ENCODE measurements at regions not wholly inside any gene's neighbourhood (a gene's known extent, or its start where the extent isn't known, plus 50 kb on each side); places are given as distances from the start of the nearest gene placed in this dataset.

DNA sequence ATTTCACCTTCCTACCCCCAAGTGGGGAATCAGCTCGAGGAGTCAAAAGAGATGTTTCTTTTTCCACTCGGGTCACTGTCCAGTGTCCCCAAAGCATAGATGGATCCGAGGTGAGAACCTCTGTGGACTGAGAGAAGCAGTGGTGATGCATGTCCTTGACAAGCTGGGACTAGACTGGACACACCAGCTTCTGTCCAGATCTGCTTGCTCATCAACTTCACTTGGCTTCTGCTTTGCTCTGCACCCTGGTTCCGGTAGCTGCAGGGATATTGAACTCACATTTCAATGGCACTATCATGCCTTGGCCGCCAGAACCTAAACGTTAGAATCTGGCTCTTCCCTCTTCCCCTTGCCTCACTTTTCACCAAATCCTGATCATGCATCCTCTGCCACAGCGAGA is 50.3 kb upstream of the CXCL12 start:
- no peak overlapping the region for H3K27ac ChIP-seq (ENCODE audit: low read length)
- no peaks in the 10 kb centered on the region for H3K4me1 ChIP-seq (ENCODE audit: control insufficient read depth, insufficient read depth, low read length)
- no peaks in the 10 kb centered on the region for H3K9me3 ChIP-seq (ENCODE audit: control insufficient read depth, insufficient read depth, low read length)
- H3K9me3 Mint-ChIP-seq: peaks cover 0 to 10% of the 10 kb centered on the region in 2 donors
- intact Hi-C loops (cut with micrococcal nuclease): no loop called here
- no peak overlapping the region for H3K4me3 Mint-ChIP-seq
- H3K27me3 ChIP-seq (ENCODE audit: control insufficient read depth, insufficient read depth, low read length): no peaks in the 10 kb centered on the region
- TF ChIP-seq, protein P1, sequence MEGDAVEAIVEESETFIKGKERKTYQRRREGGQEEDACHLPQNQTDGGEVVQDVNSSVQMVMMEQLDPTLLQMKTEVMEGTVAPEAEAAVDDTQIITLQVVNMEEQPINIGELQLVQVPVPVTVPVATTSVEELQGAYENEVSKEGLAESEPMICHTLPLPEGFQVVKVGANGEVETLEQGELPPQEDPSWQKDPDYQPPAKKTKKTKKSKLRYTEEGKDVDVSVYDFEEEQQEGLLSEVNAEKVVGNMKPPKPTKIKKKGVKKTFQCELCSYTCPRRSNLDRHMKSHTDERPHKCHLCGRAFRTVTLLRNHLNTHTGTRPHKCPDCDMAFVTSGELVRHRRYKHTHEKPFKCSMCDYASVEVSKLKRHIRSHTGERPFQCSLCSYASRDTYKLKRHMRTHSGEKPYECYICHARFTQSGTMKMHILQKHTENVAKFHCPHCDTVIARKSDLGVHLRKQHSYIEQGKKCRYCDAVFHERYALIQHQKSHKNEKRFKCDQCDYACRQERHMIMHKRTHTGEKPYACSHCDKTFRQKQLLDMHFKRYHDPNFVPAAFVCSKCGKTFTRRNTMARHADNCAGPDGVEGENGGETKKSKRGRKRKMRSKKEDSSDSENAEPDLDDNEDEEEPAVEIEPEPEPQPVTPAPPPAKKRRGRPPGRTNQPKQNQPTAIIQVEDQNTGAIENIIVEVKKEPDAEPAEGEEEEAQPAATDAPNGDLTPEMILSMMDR (IDR thresholded peaks at IDR 0.05): no peak
- H3K27me3 Mint-ChIP-seq (ENCODE audit: low read depth in 2 of 2): peaks cover 4 to 12% of the 10 kb centered on the region in 2 donors
- DNase-seq (no peak), ATAC-seq (no peak)
- no peak overlapping the region for H3K27ac Mint-ChIP-seq
- H3K4me1 Mint-ChIP-seq: no peaks in the 10 kb centered on the region
- peaks cover 10% of the 10 kb centered on the region for H3K36me3 Mint-ChIP-seq
- WGBS (ENCODE audit: insufficient coverage): 86% methylated on average over 7 of the region's 7 CpGs
- no peaks in the 10 kb centered on the region for H3K36me3 ChIP-seq (ENCODE audit: control insufficient read depth, insufficient read depth, low read length)
- no peak overlapping the region for H3K4me3 ChIP-seq (ENCODE audit: low read length)

DNA sequence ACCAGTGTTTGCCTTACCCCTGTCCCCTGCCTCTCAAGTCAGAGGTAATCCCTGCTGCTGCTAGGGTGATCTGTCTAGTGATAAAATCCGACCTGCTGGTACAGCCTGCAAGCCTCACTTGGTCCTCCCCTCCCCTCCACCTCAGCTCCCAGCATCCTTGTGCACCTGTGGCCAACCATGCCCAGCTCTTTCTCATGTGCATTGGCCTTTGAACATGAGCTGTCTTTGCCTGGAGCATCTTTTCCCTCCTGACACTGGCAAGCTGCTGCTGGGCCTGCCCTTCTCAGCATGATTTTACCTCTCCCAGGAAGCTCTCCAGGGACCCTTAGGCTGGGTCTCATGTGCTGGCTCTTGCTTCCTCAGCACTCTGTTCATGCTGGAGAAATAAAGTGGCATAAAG is 51.3 kb upstream of the CXCL12 start:
- ATAC-seq (no peak), DNase-seq (no peak)
- H3K4me3 Mint-ChIP-seq: no peak overlapping the region
- intact Hi-C loops (cut with micrococcal nuclease): no loop called here
- Histone ChIP-seq H3K9me3 (ENCODE audit: control insufficient read depth, insufficient read depth, low read length) (no peaks in the 10 kb centered on the region), H3K36me3 (ENCODE audit: control insufficient read depth, insufficient read depth, low read length) (no peaks in the 10 kb centered on the region), H3K4me3 (ENCODE audit: low read length) (no peak overlapping the region), H3K4me1 (ENCODE audit: control insufficient read depth, insufficient read depth, low read length) (no peaks in the 10 kb centered on the region), H3K27me3 (ENCODE audit: control insufficient read depth, insufficient read depth, low read length) (no peaks in the 10 kb centered on the region), H3K27ac (ENCODE audit: low read length) (no peak overlapping the region)
- H3K4me1 Mint-ChIP-seq: no peaks in the 10 kb centered on the region
- peaks cover 4 to 12% of the 10 kb centered on the region in 2 donors for H3K27me3 Mint-ChIP-seq (ENCODE audit: low read depth in 2 of 2)
- H3K9me3 Mint-ChIP-seq: peaks cover 0 to 6% of the 10 kb centered on the region in 2 donors
- peaks cover 10% of the 10 kb centered on the region for H3K36me3 Mint-ChIP-seq
- TF ChIP-seq, protein P1 (IDR thresholded peaks at IDR 0.05): no peak
- no peak overlapping the region for H3K27ac Mint-ChIP-seq
- 53% methylated on average over 1 of the region's 1 CpG for WGBS (ENCODE audit: insufficient coverage)

DNA sequence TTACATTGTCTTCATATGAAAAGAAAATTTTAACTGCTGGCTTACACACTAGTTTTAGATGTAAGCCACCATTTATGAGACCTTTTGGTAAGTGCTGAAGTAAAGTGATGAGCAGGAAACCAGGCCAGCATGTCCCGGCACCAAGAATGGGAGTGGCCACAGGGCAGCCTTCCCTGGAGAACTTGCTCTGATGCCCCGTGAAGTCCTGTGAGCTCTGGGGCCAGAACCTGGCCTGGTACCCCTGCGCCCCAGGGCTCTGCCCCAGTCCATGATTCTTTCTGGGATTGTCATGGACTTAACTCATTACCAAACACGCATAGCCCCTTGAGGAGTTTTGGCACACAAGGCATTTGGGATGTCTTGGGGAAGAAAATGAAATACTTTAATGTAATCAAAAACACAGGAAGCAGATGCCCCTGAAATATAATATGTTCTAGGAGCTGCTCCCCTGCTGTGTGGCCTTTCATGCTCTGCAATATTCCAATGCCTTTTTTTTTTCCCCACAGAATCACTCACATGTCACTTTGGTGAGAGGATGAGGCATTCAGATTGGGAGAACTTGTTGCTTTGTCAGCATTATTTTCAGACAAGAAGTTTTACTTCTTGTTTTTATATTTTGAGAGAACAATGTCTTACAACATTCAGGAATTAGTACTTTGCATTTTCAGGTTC is 53.1 kb upstream of the CXCL12 start:
- no peaks in the 10 kb centered on the region for H3K4me1 ChIP-seq (ENCODE audit: control insufficient read depth, insufficient read depth, low read length)
- no peak for DNase-seq
- intact Hi-C loops (cut with micrococcal nuclease): no loop called here
- no peak overlapping the region for H3K27ac Mint-ChIP-seq
- peaks cover 0 to 7% of the 10 kb centered on the region in 2 donors for H3K9me3 Mint-ChIP-seq
- H3K9me3 ChIP-seq (ENCODE audit: control insufficient read depth, insufficient read depth, low read length): no peaks in the 10 kb centered on the region
- no peaks in the 10 kb centered on the region for H3K36me3 ChIP-seq (ENCODE audit: control insufficient read depth, insufficient read depth, low read length)
- peaks cover 4 to 7% of the 10 kb centered on the region in 2 donors for H3K27me3 Mint-ChIP-seq (ENCODE audit: low read depth in 2 of 2)
- peaks cover 10% of the 10 kb centered on the region for H3K36me3 Mint-ChIP-seq
- no peaks in the 10 kb centered on the region for H3K4me1 Mint-ChIP-seq
- WGBS (ENCODE audit: insufficient coverage): 92% methylated on average over 3 of the region's 4 CpGs
- TF ChIP-seq, protein P1 (IDR thresholded peaks at IDR 0.05): no peak
- H3K27me3 ChIP-seq (ENCODE audit: control insufficient read depth, insufficient read depth, low read length): no peaks in the 10 kb centered on the region
- no peak overlapping the region for H3K27ac ChIP-seq (ENCODE audit: low read length)
- ATAC-seq: no peak
- no peak overlapping the region for H3K4me3 Mint-ChIP-seq
- H3K4me3 ChIP-seq (ENCODE audit: low read length): no peak overlapping the region

Data from natural killer cell (primary cell).